ENCODE measurements at regions not wholly inside any gene's neighbourhood (a gene's known extent, or its start where the extent isn't known, plus 50 kb on each side); places are given as distances from the start of the nearest gene placed in this dataset.

DNA sequence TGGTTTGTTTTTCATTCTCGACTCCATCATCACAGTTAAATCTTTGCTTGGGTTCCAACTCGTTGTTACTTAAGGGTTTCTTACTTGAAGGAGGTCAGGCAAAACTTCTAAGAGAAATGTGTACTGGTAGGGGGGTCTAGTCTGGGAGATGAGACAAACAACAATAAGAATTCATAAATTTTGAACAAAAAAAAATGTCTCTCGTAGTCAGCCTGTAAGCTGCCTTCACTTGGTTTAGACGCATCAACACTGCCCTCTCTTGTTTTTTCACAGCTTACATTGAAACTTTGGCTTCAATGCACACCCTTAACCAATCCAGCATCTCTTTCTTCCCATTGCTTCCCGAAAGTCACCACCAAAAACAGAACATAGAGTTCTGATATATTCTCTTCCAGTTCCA is 576.4 kb upstream of the PIK3C3 start:
- Histone ChIP-seq H3K9me3 (ENCODE audit: control insufficient read depth, low read length) (no peaks in the 10 kb centered on the region), H3K9ac (ENCODE audit: low read length) (no peak overlapping the region), H3K4me3 (ENCODE audit: low read length) (no peak overlapping the region), H3K4me1 (ENCODE audit: control insufficient read depth, insufficient read depth, low read length) (no peaks in the 10 kb centered on the region), H3K27me3 (replicated peaks; ENCODE audit: control insufficient read depth, insufficient read depth, low read length) (no peaks in the 10 kb centered on the region), H3K36me3 (ENCODE audit: control insufficient read depth, insufficient read depth, low read length, severe bottlenecking) (no peaks in the 10 kb centered on the region)
- peak; percentile 76 for DNase-seq (ENCODE audit: low read depth)

DNA sequence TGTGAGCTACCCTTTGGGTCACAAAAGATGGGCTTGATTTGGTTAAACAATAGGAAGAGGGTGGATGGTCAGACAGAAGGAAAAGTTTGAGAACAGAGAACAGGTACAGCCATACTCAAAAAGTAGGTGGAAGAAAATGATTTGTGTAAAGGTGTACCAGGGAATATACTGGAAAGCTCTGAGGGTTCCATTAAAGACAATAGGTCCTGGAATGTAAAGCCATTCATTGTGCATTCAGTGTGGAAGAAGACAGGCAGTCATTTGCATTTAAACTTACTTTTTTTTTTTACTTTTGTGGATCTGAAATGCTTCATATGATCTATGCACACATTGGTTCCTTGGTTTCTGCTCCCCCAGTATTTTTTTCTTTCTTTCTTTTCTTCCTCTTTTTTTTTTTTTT is 581.4 kb upstream of the PIK3C3 start:
- no peak overlapping the region for H3K9ac ChIP-seq (ENCODE audit: low read length)
- DNase-seq (ENCODE audit: low read depth): no peak

DNA sequence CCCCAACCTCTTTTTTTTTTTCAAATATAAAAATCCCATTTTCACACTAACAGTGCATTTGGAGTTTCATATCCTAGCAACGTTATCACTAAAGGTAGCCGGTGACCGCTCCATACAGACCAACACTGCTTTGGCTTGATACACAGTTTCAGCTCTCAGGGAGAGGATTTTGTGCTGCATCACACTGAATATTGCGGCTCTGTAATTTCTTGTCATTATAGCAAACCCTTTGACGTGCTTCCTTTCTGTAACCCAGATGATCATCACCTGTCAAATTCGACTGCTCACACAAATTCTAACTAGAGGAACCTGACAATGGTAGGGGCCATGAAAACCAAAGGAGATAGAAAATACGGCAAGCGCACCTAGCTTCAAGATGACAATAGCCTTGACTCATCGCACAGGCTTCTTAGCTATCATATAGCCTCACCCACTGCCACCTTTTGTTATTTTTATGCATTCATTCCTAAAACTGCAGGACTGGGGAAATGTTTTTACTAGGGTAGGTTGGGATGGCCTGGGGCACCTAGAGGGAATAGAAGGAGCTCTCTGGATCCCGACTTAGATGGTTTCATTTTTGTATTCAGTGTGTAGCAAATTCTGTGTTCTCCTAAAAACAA is 582.9 kb upstream of the PIK3C3 start:
- Histone ChIP-seq H3K9ac (ENCODE audit: low read length) (no peak overlapping the region), H3K27me3 (replicated peaks; ENCODE audit: control insufficient read depth, insufficient read depth, low read length) (no peaks in the 10 kb centered on the region), H3K9me3 (ENCODE audit: control insufficient read depth, low read length) (no peaks in the 10 kb centered on the region), H3K4me3 (ENCODE audit: low read length) (no peak overlapping the region), H3K36me3 (ENCODE audit: control insufficient read depth, insufficient read depth, low read length, severe bottlenecking) (no peaks in the 10 kb centered on the region), H3K4me1 (ENCODE audit: control insufficient read depth, insufficient read depth, low read length) (no peaks in the 10 kb centered on the region)
- DNase-seq (ENCODE audit: low read depth): no peak

More for the DNA sequence above, 581.4 kb upstream of the PIK3C3 start:
- no peaks in the 10 kb centered on the region for H3K27me3 ChIP-seq (replicated peaks; ENCODE audit: control insufficient read depth, insufficient read depth, low read length)
- H3K4me1 ChIP-seq (ENCODE audit: control insufficient read depth, insufficient read depth, low read length): no peaks in the 10 kb centered on the region
- no peaks in the 10 kb centered on the region for H3K9me3 ChIP-seq (ENCODE audit: control insufficient read depth, low read length)
- no peak overlapping the region for H3K4me3 ChIP-seq (ENCODE audit: low read length)
- no peaks in the 10 kb centered on the region for H3K36me3 ChIP-seq (ENCODE audit: control insufficient read depth, insufficient read depth, low read length, severe bottlenecking)

GRCh38 chr18:41371156-41372045 is 583.6 kb upstream of the PIK3C3 start:
- no peak for DNase-seq (ENCODE audit: low read depth)
- Histone ChIP-seq H3K9ac (ENCODE audit: low read length) (no peak overlapping the region), H3K4me3 (ENCODE audit: low read length) (no peak overlapping the region), H3K27me3 (replicated peaks; ENCODE audit: control insufficient read depth, insufficient read depth, low read length) (no peaks in the 10 kb centered on the region), H3K4me1 (ENCODE audit: control insufficient read depth, insufficient read depth, low read length) (no peaks in the 10 kb centered on the region), H3K9me3 (ENCODE audit: control insufficient read depth, low read length) (no peaks in the 10 kb centered on the region), H3K36me3 (ENCODE audit: control insufficient read depth, insufficient read depth, low read length, severe bottlenecking) (no peaks in the 10 kb centered on the region)

DNA sequence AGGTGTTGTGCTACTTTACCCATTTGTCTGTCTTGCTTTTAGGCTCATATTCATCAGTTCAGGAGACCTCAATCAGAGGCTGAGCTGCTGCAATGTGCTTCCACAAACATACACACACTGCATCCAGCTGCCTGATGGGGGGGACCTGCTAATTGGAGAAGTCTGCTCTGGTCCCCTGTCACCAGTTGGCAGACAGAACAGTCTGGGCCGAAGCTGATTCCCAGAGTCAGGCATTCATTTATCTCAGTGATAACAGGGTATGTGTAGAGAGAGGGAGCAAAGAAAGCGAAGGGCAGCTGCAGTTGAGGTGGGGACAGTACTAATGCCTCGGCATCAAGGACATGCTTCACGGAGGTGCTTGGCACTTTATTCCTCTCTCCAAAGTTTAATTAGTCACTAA is 584.3 kb upstream of the PIK3C3 start:
- Histone ChIP-seq H3K4me1 (ENCODE audit: control insufficient read depth, insufficient read depth, low read length) (no peaks in the 10 kb centered on the region), H3K36me3 (ENCODE audit: control insufficient read depth, insufficient read depth, low read length, severe bottlenecking) (no peaks in the 10 kb centered on the region), H3K9me3 (ENCODE audit: control insufficient read depth, low read length) (no peaks in the 10 kb centered on the region), H3K9ac (ENCODE audit: low read length) (no peak overlapping the region), H3K27me3 (replicated peaks; ENCODE audit: control insufficient read depth, insufficient read depth, low read length) (no peaks in the 10 kb centered on the region), H3K4me3 (ENCODE audit: low read length) (no peak overlapping the region)
- DNase-seq (ENCODE audit: low read depth): no peak

DNA sequence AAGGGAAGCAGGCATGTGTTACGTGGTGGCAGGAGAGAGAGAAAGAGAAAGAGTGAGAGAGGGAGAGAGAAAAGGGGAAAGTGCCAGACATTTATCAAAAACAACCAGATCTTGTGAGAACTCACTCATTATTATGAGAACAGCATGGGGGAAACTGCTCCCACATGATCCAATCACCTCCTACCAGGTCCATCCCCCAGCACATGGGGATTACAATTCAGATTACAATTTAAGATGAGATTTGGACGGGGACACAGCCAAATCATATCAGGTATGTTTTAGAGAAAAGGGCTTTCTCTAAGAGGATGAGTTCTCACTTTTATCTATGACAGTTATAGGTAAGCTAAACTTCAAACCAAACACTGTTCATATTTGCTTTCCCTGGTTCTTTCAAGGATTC is 597.3 kb upstream of the PIK3C3 start:
- no peaks in the 10 kb centered on the region for H3K27me3 ChIP-seq (replicated peaks; ENCODE audit: control insufficient read depth, insufficient read depth, low read length)
- no peak overlapping the region for H3K4me3 ChIP-seq (ENCODE audit: low read length)
- no peak overlapping the region for H3K9ac ChIP-seq (ENCODE audit: low read length)
- no peaks in the 10 kb centered on the region for H3K36me3 ChIP-seq (ENCODE audit: control insufficient read depth, insufficient read depth, low read length, severe bottlenecking)
- peaks cover 34% of the 10 kb centered on the region for H3K9me3 ChIP-seq (ENCODE audit: control insufficient read depth, low read length)
- no peak for DNase-seq (ENCODE audit: low read depth)
- no peaks in the 10 kb centered on the region for H3K4me1 ChIP-seq (ENCODE audit: control insufficient read depth, insufficient read depth, low read length)

DNA sequence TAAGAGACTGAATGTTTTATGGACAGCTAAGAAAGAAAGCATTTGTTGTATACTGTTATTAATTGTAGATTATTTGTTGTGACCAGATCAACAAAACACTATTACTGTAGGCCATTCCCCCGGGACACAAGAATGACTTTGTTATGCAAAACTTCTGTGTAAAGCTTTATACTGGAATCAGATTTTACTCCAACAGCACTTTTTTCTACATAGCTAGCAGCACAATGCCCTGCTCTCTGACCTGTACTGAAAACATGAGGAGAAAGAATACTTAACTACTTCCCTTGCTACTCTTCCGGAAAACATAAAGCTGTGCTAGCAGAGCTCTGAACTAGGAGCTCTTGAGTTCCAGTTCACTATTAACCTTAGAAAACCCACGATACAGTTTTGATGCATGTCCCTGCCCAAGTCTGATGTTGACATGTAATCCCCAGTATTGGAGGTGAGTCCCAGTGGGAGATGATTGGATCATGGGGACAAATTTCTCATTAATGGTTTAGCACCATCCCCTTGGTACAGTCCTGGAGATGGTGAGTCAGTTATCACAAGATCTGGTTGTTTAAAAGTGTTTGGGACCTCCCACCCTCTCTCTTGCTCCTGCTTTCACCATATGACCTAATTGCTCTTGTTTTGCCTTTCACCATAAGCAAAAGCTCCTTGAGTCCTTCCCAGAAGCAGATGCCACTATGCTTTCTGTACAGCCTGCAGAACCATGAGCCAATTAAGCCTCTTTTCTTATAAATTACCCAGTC is 601.1 kb upstream of the PIK3C3 start:
- Histone ChIP-seq H3K9me3 (ENCODE audit: control insufficient read depth, low read length) (peaks cover 33% of the 10 kb centered on the region), H3K4me3 (ENCODE audit: low read length) (no peak overlapping the region), H3K9ac (ENCODE audit: low read length) (no peak overlapping the region), H3K4me1 (ENCODE audit: control insufficient read depth, insufficient read depth, low read length) (no peaks in the 10 kb centered on the region), H3K36me3 (ENCODE audit: control insufficient read depth, insufficient read depth, low read length, severe bottlenecking) (no peaks in the 10 kb centered on the region), H3K27me3 (replicated peaks; ENCODE audit: control insufficient read depth, insufficient read depth, low read length) (no peaks in the 10 kb centered on the region)
- DNase-seq (ENCODE audit: low read depth): no peak

GRCh38 chr18:41351430-41351829 is 603.6 kb upstream of the PIK3C3 start:
- H3K9ac ChIP-seq (ENCODE audit: low read length): no peak overlapping the region
- H3K27me3 ChIP-seq (replicated peaks; ENCODE audit: control insufficient read depth, insufficient read depth, low read length): no peaks in the 10 kb centered on the region
- H3K36me3 ChIP-seq (ENCODE audit: control insufficient read depth, insufficient read depth, low read length, severe bottlenecking): no peaks in the 10 kb centered on the region
- no peaks in the 10 kb centered on the region for H3K4me1 ChIP-seq (ENCODE audit: control insufficient read depth, insufficient read depth, low read length)
- H3K9me3 ChIP-seq (ENCODE audit: control insufficient read depth, low read length): peaks cover 9% of the 10 kb centered on the region
- no peak for DNase-seq (ENCODE audit: low read depth)
- no peak overlapping the region for H3K4me3 ChIP-seq (ENCODE audit: low read length)

- no peak overlapping the region for H3K4me3 ChIP-seq (ENCODE audit: low read length)
- no peaks in the 10 kb centered on the region for H3K36me3 ChIP-seq (ENCODE audit: control insufficient read depth, insufficient read depth, low read length, severe bottlenecking)
- H3K4me1 ChIP-seq (ENCODE audit: control insufficient read depth, insufficient read depth, low read length): no peaks in the 10 kb centered on the region
- DNase-seq (ENCODE audit: low read depth): peak; percentile 71
- H3K9me3 ChIP-seq (ENCODE audit: control insufficient read depth, low read length): no peaks in the 10 kb centered on the region
- no peak overlapping the region for H3K9ac ChIP-seq (ENCODE audit: low read length)
- no peaks in the 10 kb centered on the region for H3K27me3 ChIP-seq (replicated peaks; ENCODE audit: control insufficient read depth, insufficient read depth, low read length)
Observed at GRCh38 chr18:41347057-41347456, 608.0 kb upstream of the PIK3C3 start.

DNA sequence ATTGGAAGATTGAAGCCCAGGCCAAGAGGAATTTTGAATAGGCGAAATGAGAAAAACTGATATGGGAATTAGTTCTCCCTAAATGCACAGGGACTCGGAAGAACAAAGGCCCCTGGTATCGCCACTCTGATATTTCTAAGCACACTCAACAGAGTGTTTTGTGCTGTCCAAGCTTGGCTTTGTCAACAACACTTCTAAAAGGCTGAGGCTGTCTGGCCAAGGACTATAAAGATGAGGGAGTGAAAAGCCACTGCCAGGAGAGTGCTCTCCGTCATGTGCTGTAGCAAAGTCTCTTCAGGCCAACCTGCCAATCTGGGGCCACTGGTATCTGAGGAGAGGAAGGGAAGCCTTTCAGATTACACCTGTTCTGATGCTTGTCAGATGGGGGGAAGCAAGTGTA is 611.2 kb upstream of the PIK3C3 start:
- no peak overlapping the region for H3K9ac ChIP-seq (ENCODE audit: low read length)

DNA sequence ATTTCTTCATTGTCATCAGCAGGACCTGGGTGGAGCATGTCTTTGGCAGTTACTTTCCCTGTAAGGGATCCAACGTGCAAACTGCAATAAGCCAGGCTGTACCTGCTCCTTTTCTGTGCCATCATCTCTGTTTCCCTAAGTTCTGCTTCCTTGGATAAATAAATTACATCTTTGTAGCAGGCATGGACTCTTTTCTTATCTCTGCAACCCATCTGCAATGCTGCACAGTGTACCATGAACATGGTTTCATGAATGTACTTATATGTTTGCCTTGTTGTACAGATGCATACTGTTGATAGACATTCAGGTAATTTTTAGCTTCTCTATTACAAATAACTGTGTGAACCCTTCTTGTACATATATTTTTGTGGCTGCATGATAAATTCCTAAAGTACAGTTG is 616.7 kb upstream of the PIK3C3 start:
- Histone ChIP-seq H3K4me1 (ENCODE audit: control insufficient read depth, insufficient read depth, low read length) (no peaks in the 10 kb centered on the region), H3K9ac (ENCODE audit: low read length) (no peak overlapping the region), H3K27me3 (replicated peaks; ENCODE audit: control insufficient read depth, insufficient read depth, low read length) (no peaks in the 10 kb centered on the region), H3K36me3 (ENCODE audit: control insufficient read depth, insufficient read depth, low read length, severe bottlenecking) (no peaks in the 10 kb centered on the region), H3K9me3 (ENCODE audit: control insufficient read depth, low read length) (no peaks in the 10 kb centered on the region), H3K4me3 (ENCODE audit: low read length) (no peak overlapping the region)
- no peak for DNase-seq (ENCODE audit: low read depth)

More for the DNA sequence above, 611.2 kb upstream of the PIK3C3 start:
- Histone ChIP-seq H3K4me3 (ENCODE audit: low read length) (no peak overlapping the region), H3K9me3 (ENCODE audit: control insufficient read depth, low read length) (no peaks in the 10 kb centered on the region), H3K4me1 (ENCODE audit: control insufficient read depth, insufficient read depth, low read length) (no peaks in the 10 kb centered on the region), H3K36me3 (ENCODE audit: control insufficient read depth, insufficient read depth, low read length, severe bottlenecking) (no peaks in the 10 kb centered on the region), H3K27me3 (replicated peaks; ENCODE audit: control insufficient read depth, insufficient read depth, low read length) (no peaks in the 10 kb centered on the region)
- no peak for DNase-seq (ENCODE audit: low read depth)
